Transverse colon (tissue), 4 donors: ENCODE measurements at regions not wholly inside any gene's neighbourhood (a gene's known extent, or its start where the extent isn't known, plus 50 kb on each side); places are given as distances from the start of the nearest gene placed in this dataset.
A peak's percentile ranks its signal among the peaks of the same experiment; 100 is the strongest.

Experiments
- DNase-seq: peaks from one replicate; pipeline ENCODE4 v3.0.0-alpha.2; 2019
- H3K27ac ChIP-seq, 4 donors: fragments of 200-600 bp; sonication (generic); 2 replicates each; pipeline ENCODE4 v1.5.1; 2016 to 2018; ENCODE audit warnings: inconsistent platforms in 4 of 4
- H3K27me3 ChIP-seq: fragments of 200-600 bp; sonication (generic); 2 replicates; pipeline ENCODE4 v1.5.1; 2017; ENCODE audit warnings: inconsistent platforms
- H3K36me3 ChIP-seq, 4 donors: fragments of 200-600 bp; sonication (generic); 2 replicates each; pipeline ENCODE4 v1.5.1; 2017 to 2019; ENCODE audit warnings: inconsistent platforms in 4 of 4
- H3K4me1 ChIP-seq, 4 donors: fragments of 200-600 bp; sonication (generic); 2 replicates each; pipeline ENCODE4 v1.5.1; 2017 to 2020; ENCODE audit warnings: inconsistent platforms in 4 of 4
- H3K4me3 ChIP-seq, 4 donors: fragments of 200-600 bp; sonication (generic); 1 replicate in 1 of 4; 2 replicates in 3 of 4; pipeline versions ENCODE4 v1.5.1 to v1.6.1; 2017 to 2019; ENCODE audit warnings: inconsistent platforms in 4 of 4
- H3K9me3 ChIP-seq, 2 donors: fragments of 200-600 bp; sonication (generic); 2 replicates each; pipeline ENCODE4 v1.5.1; 2017 to 2019; ENCODE audit warnings: inconsistent platforms in 2 of 2
- CTCF ChIP-seq, 5 experiments: fragments of 200-600 bp in 3 of 5; fragments of 450-650 bp in 2 of 5; sonication (generic) in 3 of 5; IDR thresholded peaks; 1 replicate in 2 of 5; 2 replicates in 3 of 5; pipeline ENCODE4 v1.5.1; 2016 to 2017; ENCODE audit warnings: antibody characterized with exemption in 5 of 5, inconsistent platforms in 3 of 5, mild to moderate bottlenecking in 2 of 5, moderate library complexity in 1 of 5
- EP300 ChIP-seq: sonication (generic); formaldehyde crosslinking; IDR thresholded peaks from one replicate; pipeline ENCODE4 v1.6.1; 2017; ENCODE audit warnings: antibody characterized with exemption, low read depth
- POLR2A ChIP-seq: fragments of 450-650 bp; IDR thresholded peaks from one replicate; pipeline ENCODE4 v1.6.1; 2016; ENCODE audit warnings: antibody characterized with exemption, mild to moderate bottlenecking, moderate library complexity
- POLR2AphosphoS5 ChIP-seq, 3 donors: sonication (generic); formaldehyde crosslinking; IDR thresholded peaks; one replicate each; pipeline ENCODE4 v1.6.1; 2016; ENCODE audit warnings: antibody characterized with exemption in 3 of 3
- WGBS, 2 donors: methylation state at CpG; one replicate each; pipeline ENCODE4 v1.1.5; 2018; ENCODE audit warnings: low coverage in 1 of 2; 5-methylcytosine and 5-hydroxymethylcytosine counted together
- in situ Hi-C, 4 donors: fragments of 200-750 bp; cut with MboI; loops; one replicate each; pipeline versions ENCODE4 v1.15.0 to v1.15.1; 2017; ENCODE audit warnings: low sequenced_read_pairs in 3 of 4, low pct_ligation_motif_present in 1 of 4, low pct_unique_long_range_greater_than_20kb in 1 of 4
- intact Hi-C: fragments of 100-400 bp; cut with DNase I; formaldehyde crosslinking; loops from one replicate; pipeline ENCODE4 v1.15.1; 2023; ENCODE audit warnings: low total_unique reads

GRCh38 chr4:24141836-24142235, 252.0 kb upstream of the PPARGC1A start:
- 57 to 69% methylated on average over 3 of the region's 3 CpGs for WGBS, 2 donors
- Histone ChIP-seq H3K9me3 (no peaks in the 10 kb centered on the region), H3K36me3 (no peaks in the 10 kb centered on the region), H3K27ac (no peak overlapping the region), H3K4me1 (peaks cover 7 to 22% (median 12%) of the 10 kb centered on the region in 4 donors), H3K27me3 (no peaks in the 10 kb centered on the region), H3K4me3 (no peak overlapping the region)
- DNase-seq: no peak
- in situ Hi-C loops (no loop called here), intact Hi-C loops (no loop called here)
- TF ChIP-seq EP300 (no peak), POLR2AphosphoS5 (IDR thresholded peaks at IDR 0.05) (no peak), CTCF (IDR thresholded peaks at IDR 0.05) (no peak), POLR2A (no peak)

- WGBS, 2 donors: 71 to 86% methylated on average over 1 to 3 of the region's 3 CpGs
- TF ChIP-seq POLR2AphosphoS5 (IDR thresholded peaks at IDR 0.05) (no peak), EP300 (no peak), CTCF (IDR thresholded peaks at IDR 0.05) (no peak), POLR2A (no peak)
- in situ Hi-C loops: no loop called here
- Histone ChIP-seq H3K4me1 (peaks cover 7 to 22% (median 12%) of the 10 kb centered on the region in 4 donors), H3K4me3 (no peak overlapping the region), H3K27ac (no peak overlapping the region), H3K27me3 (no peaks in the 10 kb centered on the region), H3K36me3 (no peaks in the 10 kb centered on the region), H3K9me3 (no peaks in the 10 kb centered on the region)
- DNase-seq: no peak
- intact Hi-C loops: no loop called here
These were observed 251.0 kb upstream of the PPARGC1A start for GRCh38 chr4:24140892-24141291.

GRCh38 chr4:24137671-24138601, 248.1 kb upstream of the PPARGC1A start:
- peak; percentile 73 for DNase-seq
- Histone ChIP-seq H3K27me3 (no peaks in the 10 kb centered on the region), H3K4me1 (peaks cover 7 to 22% (median 12%) of the 10 kb centered on the region in 4 donors), H3K9me3 (no peaks in the 10 kb centered on the region), H3K36me3 (no peaks in the 10 kb centered on the region), H3K27ac (peak overlapping the region; percentile 67 to 80 (median 74)), H3K4me3 (no peak overlapping the region)
- in situ Hi-C loops: no loop called here
- intact Hi-C loops: no loop called here
- 31 to 47% methylated on average over 2 to 8 of the region's 8 CpGs for WGBS, 2 donors
- TF ChIP-seq CTCF (IDR thresholded peaks at IDR 0.05) (peak in 2 of 5 experiments; percentile 8 to 23), POLR2A (no peak), EP300 (no peak), POLR2AphosphoS5 (IDR thresholded peaks at IDR 0.05) (peak in 1 of 3 donors; percentile 5)

GRCh38 chr4:24131954-24132673, 242.3 kb upstream of the PPARGC1A start:
- no peaks in the 10 kb centered on the region for H3K27me3 ChIP-seq
- intact Hi-C loops: no loop called here

More at GRCh38 chr4:24131954-24132673, 242.3 kb upstream of the PPARGC1A start:
- DNase-seq: no peak
- Histone ChIP-seq H3K9me3 (no peaks in the 10 kb centered on the region), H3K27ac (no peak overlapping the region), H3K4me1 (peaks cover 0 to under 1% (median 0%) of the 10 kb centered on the region in 4 donors), H3K36me3 (no peaks in the 10 kb centered on the region), H3K4me3 (no peak overlapping the region)
- 82 to 91% methylated on average over 8 of the region's 8 CpGs for WGBS, 2 donors
- in situ Hi-C loops: no loop called here
- TF ChIP-seq EP300 (no peak), POLR2A (no peak), POLR2AphosphoS5 (IDR thresholded peaks at IDR 0.05) (no peak), CTCF (IDR thresholded peaks at IDR 0.05) (no peak)
